Stimulated activated CD4-positive, alpha-beta T cell treated with anti-CD3 and anti-CD28 coated beads, TNF-alpha, amount 100 ng/mL, for 48 hours (primary cell): ENCODE measurements at regions not wholly inside any gene's neighbourhood (a gene's known extent, or its start where the extent isn't known, plus 50 kb on each side); places are given as distances from the start of the nearest gene placed in this dataset.
A peak's percentile ranks its signal among the peaks of the same experiment; 100 is the strongest.

Source experiments
- DNase-seq, 3 donors: peaks; one replicate each; pipeline ENCODE4 v3.0.0-alpha.2; 2020; ENCODE audit warnings: low read depth in 3 of 3

DNA sequence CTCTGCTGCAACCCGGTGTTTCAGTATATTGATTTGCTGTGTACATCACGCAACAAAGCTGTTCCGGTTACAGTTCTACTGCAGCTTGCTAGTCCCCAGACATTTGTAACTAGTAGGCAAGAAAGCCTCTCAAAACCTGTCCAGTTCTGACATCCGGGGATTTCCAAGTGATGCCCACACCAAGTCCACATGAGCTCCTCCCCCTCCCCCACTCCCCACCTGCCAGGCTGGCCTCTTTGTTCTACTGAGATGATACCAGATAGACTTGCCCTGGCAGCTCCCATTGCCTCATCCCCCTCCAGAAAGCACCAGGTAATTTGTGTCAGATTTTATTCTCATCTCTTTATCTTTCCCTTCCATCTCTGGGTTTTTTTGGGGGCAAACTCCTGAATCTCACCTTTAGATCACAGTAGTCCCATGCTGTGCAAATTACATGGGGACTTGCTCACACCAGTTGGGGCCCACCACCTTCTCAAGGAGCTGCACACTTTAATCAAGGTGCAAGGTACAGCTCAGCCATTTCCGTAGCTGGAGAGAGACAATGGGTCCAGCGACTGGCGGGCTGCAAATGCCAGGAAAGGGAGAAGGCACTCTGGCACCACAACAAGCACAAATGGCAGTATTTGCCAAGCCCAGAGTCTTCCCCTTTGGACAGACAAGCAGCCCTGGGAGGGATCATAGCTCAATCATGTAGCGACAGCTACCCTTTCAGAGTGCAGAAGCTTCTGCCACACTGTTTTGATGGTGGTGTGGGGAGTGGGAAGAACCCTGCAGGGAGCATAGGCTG, 183.1 kb downstream of the CYLD start:
- no peak for DNase-seq

DNA sequence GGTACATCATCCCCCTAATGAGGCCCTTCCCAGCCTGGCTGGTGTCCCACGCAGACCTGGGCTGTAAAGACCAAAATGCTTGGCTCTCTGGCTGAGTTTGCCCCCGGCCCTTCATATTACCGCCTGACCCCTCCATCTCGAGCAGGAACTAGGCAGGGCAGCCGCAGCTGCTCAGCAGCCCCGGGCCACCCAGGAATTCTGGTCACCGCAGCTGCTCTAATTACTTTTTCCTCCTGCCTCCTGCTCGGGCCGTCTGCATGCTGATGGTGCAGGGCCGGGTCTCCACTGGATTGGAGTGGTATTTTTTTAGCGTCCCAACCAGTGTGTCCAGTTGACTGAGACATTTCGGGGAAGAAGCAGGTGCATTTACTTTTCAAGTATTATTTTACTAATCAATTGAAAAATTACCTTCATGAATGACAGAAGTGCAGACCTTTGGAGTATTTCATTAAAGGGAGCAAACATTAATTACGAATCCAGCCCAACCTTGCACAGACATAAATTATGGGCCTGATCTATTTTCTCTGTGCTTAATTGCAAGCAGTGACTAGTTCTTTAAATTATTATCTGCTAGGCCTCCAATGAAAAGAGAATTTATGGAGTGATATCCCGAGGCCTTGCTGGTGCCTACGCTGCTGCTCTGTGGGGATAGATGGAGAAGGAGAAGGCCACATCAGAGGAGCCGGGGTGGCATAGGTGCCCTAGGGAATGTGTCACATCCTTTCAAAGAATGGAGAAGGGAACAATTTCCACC, 176.2 kb downstream of the CYLD start:
- DNase-seq = no peak

DNA sequence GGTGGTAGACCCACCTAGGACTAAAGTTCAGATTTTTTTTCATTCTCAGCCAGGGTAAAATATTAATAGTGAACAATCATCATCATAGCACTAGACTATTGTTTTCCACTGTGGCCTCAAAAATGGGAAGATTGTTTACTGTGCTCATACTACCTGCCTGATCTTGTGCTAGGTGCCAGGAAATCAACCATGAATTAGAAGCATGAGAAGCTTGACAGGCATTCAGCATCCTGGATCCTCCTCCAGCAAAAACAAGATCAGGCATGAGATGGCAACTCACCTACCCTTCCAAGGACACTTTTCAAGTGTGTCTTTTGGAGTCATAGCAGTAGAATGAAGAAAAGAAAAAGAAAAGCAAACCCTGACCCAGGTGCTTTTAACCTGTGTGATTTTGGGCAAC, 174.2 kb downstream of the CYLD start:
- DNase-seq = no peak

DNA sequence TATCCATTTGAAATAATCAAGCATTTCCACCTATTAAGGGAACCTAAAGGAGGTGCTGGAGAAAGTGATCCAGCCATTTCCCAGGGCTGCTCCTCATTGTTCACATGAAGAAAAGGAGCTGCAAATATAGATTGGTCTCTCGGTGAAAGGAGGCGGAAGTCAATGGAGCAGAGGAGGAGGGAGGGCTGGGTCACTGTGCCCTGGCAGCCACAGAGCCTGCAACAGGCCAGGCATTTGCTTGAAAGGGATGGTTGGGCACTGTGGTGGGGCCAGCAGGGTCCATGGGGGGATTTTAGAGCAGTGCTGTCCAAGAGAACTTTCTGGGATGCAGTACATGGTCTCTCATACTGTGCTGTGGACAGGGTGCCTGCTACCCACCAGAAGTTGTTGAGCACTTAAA, 173.2 kb downstream of the CYLD start:
- DNase-seq = no peak

DNA sequence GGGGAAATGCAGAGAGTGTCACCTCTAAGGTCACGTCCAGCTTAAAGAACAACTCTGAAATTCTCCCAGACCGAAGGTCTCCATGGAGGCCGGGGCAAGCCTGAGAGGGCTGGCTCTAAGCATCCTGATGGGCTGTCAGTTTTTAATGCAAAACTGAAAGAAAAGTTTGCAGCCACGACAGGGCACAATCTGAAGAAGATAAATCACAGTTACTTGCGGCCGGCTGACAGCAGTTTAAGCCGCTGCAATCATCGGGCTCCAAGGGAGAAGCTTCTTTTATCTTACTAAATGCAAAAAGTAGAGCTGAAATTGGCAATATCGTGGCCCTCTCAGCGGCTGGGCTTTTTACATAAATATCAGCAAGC, 168.8 kb downstream of the CYLD start:
- DNase-seq = no peak

DNA sequence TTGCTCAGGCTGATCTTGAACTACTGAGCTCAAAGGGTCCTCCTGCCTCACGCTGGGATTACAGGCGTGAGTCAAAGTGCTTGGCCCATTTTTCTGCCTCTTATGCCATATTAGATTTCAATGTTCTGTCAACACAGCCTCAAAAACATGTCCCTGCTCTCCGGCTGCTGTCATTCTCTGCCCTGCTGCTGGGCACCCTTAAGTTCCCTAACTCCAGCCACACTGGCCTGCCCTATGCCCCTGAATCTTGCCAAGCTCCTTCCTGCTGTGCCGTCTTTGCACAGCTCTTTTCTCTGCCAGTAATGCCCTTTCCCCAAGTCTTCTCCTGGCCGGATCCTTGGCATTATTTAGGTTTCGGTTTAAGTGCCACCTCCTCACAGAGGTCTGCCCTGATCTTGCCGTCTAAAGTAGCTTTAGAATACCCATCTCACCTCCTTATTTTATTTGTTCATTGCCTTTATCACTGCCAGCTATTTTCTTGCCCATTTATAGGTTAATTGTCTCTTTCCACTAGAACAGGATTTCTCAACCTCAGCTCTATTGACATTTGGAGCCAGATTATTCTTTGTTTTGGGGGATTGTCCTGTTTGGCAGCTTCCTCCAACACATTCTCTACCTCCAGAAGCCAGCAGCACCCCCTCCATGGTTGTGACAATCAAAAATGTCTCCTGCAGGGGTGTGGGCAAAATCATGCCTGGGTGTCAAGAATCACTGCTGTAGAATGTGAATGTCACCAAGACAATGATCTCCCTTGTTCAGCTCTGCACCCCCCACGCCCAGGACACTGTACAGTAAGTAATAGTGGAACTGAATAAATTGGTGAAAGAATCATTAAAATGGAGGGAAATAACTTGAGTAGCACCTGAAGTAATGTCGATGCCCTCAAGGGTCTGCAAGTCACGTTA, 168.2 kb downstream of the CYLD start:
- no peak for DNase-seq

DNA sequence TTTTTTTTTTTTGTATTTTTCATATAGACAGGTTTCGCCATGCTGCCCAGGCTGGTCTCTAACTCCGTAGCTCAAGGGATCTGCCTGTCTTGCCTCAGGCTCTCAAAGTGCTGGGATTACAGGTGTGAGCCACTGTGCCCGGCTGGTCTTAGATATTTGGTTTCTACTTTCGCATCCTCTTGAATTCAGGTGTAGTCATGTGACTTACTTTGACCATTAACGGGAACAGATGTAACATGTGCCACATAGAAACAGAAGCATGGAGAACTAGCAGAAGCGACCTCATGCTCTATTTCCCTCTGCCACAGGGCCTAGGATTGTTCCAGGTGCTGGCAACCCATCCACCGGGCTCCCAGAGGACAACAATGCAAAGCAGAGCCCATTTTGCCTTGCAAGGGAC, 166.6 kb downstream of the CYLD start:
- no peak for DNase-seq

DNA sequence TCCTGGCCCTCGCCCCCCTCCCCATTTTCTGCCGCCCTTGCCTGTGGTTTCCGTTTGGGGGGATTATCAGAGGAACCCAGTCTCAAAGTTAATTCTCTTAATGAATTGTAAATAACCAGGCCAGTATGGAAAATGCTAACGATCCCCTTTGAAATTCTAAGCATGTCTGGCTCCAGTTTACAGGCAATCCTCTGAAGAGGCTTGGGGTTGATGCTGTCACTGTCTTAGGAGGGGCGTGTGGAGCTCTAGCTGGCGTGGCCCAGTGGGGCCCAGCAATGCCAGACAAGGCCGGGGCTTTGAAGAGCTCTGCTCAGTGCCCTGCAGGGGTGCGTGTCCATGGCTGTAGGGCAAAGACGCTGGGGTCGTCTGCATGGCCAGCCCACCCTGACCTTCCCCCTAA, 164.6 kb downstream of the CYLD start:
- DNase-seq = no peak

DNA sequence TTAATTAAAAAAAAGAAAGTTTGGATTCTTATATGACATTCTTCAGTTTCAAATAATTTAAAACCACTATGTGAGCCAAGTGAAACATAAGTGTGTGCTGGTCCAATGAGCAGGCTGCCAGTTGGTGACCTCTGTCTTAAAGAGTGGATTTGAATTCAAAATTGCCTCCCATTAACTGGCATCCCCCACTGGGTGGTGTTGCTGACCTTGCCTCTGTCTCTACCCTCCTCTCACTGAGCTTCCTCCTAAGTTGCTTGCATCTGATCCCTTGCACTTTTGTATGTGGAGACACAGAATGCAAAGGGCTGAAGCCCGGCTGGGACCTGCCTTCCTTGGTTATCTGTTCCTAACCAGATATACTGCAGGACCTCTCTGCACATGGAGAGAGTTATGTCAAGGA, 160.6 kb downstream of the CYLD start:
- no peak for DNase-seq

DNA sequence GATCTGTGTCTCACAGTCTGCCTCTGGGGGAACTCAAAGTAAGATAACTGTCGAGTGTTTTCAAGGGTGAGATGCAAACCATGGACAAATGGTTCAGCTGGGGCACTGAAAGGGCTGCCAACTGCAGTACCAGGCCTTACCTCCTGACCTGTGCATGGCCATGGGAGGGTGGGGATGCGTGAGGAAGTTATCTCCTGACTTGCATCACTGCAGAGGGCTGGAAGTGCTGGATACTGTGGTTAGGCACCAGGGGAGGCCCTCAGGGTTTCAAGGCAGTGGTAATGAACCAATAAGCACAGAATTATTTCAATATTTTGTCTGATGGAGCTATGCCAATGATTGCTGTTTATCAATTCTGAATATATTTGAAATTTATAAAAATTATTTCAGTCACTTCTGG, 159.2 kb downstream of the CYLD start:
- no peak for DNase-seq

DNA sequence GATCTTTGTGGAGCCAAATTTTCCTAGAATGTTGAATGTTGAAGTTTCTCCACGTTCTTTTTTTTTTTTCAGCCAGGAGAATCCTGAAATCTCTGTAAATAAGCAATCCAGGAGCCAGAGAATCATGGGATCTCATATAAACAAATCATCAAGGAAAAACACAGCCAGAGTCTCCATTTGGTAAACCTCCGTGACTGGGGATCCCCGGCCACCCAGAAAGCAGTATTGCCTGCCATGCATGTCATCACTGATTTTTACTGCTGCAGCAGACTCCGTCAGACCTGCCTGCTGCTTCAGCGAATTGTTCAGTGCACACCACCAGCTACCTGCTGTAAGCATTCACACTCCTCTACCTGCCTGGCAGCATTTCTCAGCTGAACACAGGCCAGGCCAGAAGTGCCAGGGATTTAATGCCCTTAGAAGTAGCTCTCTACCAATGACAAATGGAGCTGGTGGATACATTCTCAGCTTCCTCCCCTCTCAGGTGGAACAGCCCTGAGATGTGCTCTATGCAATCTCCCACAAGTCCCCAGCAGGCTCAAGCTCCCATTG, 158.6 kb downstream of the CYLD start:
- DNase-seq = no peak

DNA sequence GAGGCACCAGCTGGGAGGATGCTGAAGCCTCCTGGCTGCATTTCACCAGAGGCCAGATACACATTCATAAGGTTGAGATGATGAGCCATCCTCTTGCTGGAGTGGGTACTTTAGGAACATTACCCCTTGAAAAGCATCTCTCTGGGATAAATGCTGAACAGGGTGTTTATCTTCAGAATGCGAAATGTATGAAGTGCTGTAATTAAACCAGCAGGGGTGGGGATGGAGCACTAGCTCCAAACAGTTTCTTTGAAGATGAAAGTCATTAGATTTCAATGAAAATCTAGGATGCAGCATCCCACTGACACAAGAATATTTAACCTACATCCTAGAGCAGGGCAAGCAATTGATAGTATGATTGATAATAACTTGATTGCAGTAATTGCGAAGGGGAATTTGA, 158.1 kb downstream of the CYLD start:
- DNase-seq = no peak

DNA sequence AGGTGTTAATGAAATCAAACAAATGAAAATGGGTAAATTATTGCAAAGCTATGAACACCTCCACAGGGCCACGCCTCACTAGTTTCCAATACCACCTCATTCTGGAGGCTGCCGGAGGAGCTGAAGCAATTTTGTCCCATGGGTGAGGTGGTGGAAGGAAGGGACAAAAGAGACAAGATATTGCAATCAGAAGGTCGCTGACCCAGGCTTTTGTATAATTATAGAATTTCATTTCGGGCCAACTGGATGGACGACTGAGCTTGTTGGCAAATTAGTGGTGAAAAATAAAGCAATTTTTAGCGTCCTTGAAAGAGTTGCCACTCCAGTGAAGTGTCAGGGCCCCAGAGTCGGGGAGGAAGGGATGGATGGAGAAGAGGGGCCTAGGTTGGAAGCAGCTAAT, 147.9 kb downstream of the CYLD start:
- DNase-seq = no peak

DNA sequence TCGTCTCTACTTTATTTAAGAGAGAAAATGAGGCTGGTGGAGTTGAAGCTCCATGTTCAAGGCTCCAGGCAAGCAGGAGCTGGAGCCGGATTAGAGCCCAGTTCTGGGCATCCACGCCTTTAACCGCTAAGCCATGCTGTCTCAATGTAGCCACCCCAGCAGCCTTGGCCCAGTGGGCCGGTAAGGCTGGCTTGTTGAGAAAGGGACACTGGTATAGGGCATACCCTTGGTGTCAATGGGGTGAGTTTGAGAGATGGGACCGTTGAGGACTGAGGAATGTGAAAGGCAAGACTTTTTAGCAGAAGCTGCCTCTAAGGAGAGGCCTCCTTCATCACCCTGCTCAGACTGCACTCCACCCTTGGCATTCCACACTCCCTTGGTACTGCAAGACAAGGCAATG, 147.4 kb downstream of the CYLD start:
- DNase-seq = no peak

DNA sequence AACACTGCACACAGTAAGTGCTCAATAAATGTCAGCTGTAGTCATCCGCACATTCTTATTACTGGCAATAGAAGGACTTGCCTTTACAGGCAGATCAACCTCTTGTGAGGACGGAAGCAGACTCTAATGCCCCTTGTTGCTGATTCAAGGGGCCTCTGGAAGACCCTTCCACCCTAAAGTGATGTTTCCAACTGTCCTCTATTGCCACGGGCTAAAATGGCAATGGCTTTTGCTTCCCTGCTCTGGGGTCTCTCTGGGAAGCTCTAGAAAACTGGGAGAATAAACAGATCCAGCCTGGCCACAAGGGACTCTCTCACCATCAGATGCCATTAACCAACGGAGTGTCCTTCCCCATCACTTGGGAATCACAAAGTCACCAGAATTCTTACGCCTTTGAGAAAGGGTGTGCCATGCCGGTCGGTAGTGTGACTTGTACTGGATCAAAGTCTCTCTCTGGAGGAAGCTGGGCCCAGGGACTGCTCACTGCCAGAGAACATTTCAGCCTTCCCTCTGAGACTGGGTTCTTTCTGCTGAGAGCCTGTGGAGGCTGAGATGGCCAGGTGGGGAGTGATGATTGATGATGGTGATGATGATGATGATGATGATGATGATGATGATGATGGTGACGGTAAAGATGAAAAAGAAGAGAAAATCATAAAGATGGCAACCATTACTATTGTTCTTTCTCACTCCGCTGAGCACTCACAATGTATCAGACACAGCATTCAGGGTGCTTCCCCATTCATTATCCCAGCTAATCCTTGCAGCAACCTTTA, 146.8 kb downstream of the CYLD start:
- DNase-seq = no peak

DNA sequence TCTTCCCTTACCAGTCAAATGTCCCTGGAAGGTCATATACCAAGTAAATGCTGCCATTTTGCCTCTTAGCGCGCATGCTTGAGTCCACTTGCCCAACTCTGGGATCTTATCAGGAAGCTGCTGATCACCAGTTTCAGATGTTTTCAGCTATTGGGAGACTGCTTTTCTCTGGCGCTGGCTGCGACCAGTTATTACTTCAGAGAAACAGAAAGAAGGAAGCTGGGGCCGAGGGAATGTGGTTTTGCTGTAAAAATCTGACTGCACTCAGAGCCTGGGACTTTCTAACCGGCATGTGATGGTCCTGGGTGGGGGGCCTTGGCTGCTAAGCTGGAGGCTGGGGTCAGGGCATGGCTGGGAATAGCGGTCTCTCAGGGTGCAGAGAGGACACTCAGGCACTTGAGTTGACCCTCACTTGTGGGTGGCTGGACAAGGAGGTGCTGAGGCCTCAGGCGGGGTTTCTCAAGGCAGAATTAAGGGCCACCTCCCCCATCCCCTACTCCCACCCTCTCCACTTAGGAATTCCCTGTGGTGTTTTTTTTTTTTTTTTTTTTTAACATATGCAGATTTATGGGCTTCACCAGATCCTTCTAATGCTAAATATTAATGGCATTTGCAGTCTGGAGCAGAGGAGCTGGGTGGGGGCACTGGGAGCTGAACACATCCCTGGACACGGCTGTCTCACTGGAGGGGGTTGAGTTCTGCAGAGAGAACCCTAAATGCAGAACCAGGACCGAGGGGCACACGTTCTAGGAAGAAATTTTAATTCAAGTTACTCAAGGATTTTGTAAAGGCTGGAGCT, 145.8 kb downstream of the CYLD start:
- no peak for DNase-seq

DNA sequence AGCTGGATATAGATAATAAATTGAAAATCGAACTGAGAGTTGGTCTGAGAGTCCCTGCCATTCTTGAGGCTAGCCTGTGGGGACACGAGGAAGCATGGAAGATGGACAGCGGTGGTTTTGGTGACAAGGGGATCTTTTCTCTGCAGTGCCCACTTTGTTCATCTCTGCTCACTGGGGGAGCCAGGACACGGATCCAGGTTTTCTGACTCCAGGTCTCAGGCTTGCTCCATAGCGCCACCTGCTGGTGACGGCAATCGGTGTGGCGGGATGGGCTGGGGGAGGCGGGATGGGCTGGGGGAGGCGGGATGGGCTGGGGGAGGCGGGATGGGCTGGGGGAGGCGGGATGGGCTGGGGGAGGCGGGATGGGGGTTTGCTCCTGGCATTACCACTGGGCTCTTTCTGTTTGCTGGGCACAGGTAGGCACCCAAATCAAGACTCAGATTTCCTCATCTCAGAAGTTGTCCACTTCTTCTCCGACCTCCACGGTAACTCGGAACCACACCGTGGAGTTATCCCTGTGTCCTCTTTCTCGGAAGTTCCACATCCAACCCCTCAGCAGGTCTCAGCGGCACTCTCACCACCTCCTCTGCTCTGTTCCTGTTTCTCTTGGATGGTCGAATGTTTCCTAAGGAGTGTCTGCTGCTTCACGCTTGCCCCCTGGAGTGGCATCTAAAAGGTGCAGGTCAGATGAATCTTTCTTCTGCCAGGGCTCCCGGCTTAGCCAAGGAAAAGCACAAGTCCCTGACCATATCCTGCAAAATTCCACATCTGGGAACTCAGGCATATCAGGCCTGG, 142.4 kb downstream of the CYLD start:
- peak; percentile 7 to 33 (median 20) for DNase-seq

DNA sequence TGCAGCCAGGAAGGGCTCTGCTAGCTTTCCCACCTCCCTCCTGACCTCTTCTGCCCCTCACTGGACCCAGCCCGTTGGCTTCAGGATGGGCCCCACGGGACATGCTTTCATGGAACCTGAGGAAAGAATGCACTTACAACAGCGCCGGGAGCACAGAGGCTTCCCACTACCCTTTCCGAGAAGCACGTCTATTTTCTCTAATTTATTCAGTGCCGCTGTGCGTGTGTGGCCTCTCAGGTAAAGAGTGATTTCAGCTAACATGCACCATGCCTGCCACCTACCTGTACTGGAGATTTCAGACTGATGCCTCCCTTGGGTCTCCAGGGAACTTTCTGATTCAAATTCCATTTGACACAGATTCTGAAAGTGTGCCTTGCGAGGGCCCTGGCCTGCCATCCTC, 140.1 kb downstream of the CYLD start:
- no peak for DNase-seq

DNA sequence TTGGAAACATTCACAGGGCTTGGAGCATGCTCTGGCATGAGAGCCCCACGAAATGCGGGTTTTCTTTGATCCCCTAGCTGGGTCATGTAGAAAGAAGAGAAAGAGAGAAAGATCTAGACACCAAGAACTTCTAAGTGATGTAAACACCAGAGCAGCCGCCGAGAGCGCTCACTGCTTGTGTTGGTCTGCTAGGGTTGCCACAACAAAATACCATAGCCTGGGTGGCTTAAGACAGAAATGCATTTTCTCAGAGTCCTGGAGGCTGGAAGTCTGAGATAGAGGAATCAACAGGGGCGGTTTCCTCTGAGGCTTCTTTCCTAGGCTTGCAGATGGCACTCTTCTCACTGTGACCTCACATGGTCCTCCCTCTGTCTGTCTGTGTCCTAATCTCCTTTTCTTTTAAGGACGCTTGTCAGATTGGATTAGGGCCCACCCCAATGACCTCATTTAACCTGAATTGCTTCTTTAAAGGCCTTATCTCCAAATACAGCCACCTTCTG, 139.5 kb downstream of the CYLD start:
- no peak for DNase-seq

DNA sequence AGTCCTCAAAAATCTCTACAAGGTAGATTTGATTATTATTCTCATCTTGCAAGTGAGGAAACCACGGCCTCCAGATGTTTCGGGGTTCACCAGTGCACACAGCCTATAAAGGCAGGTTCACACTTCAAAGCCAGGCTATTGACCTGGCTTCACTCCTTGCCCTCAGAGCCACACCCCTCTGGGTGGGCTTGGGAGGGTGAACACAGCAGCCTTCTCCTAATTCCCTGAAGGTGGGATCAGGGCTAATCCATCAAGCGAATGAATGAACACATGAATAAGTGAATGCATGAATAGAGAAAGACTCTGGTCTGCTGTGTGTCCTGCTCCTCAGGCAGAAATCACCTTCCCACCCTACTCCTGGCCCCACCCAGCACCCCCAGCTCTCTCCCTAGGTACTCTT, 139.0 kb downstream of the CYLD start:
- DNase-seq = no peak
